GM18870 (cell line): ENCODE measurements at regions not wholly inside any gene's neighbourhood (a gene's known extent, or its start where the extent isn't known, plus 50 kb on each side); places are given as distances from the start of the nearest gene placed in this dataset.

Experiments
- ATAC-seq: cut with Tn5 transposase; IDR thresholded peaks from one replicate; pipeline ENCODE4 v1.9.1; 2021; ENCODE audit warnings: moderate library complexity; ENCODE audit not compliant: unreplicated experiment

DNA sequence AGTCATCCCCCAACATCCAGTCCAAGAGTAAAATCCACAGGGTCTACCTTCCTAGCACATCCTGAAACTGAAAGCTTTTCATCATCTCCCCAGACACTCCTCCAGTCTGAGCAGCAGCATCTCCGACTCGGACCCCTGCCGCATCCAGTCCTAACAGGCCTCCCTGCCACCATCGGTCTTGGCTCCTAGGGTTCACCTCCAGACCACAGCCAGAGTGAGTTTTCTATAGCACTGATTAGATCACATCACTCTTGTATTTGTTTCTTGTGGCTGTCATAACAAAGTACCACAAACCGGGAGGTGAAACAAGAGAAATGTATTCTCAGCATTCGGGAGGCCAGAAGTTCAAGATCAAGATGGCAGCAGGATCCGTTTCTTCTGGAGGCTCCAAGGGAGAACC is 187.8 kb downstream of the TOMM20 start:
- no peak for ATAC-seq

DNA sequence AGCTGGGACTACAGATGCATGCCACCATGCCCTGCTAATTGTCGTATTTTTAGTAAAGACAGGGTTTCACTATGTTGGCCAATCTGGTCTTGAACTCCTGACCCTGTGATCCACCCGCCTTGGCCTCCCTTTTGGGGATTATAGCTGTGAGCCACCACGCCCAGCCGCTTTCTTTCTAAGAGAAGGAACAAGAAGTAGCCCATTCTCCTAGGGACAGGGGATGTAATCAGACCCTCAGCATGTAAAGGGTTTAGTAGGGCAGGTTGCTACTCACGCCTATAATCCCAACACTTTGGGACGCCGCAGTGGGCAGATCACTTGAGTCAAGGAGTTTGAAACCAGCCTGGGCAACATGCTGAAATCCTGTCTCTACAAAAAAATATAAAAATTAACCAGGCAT is 189.7 kb downstream of the TOMM20 start:
- no peak for ATAC-seq

DNA sequence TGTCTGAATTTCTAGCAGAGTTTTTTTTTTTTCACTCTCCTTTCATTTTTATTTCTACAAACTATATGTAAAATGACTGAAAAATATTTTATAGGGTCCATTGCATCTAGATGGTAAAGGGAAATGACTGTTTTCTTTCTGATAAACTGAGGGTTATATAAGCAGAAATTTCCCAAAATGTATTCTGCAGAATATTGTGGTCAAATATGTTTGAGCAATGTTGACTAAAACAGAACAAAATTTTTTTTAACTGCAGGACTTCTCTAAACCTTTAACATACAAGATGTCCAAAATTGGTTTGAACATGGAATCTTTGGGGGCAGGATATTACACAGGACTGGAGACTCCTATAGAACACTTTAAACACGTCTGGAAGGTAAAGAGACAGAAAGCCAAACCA is 190.5 kb downstream of the TOMM20 start:
- ATAC-seq: no peak

DNA sequence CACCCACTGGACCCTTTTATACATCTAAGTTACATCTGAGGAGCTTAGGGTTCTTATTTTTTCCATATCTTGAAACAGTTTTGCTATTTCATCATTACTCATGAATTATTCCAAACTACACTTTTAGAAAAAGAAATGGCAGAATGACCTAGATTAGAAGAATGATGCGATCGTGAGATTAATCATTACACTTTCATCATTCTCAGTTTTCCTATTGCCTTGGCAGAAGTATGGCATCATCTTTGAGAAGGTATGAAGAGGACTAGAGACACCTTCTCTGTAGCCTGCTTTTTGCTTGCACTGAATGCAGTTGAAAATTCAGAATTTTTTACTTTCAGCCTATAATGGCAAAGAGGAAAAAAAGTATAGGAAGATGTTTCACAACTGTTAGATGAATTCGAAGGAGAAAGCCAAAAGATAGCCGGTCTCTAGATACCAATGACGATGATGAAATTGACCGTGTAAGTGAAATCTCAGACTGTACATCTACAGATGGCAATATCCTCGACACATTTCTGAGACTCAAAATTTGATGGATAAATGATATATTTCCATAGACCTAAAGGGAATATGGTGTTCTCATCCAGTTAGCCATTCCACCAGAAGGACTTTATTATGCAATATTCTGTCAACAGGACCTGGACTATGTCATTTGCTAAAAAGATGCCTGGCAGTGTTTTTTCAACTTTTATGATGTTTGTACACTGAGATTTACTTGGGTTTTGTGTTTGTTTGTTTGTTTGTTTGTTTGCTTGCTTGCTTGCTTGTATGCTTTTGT is 191.8 kb downstream of the TOMM20 start:
- ATAC-seq: no peak

DNA sequence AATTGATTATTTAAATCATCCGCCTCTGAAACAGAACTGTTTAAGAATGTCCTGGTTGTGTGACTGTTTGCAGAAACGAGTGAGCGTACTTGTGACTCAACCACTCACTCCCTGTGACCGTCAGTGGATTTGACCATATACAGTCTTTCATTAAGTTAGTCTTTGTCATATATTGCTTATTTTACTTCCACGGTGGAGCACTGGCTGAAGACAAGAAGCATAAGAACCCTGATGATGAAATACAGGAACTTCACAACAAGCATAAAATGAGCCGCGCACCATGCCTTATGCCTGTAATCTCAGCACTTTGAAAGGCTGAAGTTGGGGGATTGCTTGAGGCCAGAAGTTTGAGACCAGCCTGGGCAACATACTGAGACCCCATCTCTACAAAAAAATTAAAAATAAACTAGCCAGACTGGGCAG is 194.0 kb downstream of the TOMM20 start:
- ATAC-seq: no peak

DNA sequence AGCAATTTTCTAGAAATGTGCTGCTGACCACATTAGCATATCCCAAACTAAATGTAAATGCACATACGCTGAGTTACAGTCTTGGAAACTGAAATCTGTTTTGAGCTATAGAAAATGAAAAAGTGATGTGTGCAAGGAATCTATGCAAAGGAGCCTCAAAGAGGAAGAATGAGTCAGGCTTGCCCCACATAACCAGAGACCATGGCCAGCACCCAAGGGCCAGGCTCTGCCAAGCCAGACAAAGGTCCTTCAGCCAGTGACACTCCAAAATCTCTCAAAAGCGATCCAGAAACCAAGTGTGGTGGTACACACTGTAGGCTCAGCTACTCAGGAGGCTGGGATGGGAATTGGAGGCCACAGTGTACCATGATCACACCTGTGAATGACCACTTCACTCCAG is 195.2 kb downstream of the TOMM20 start:
- peak; percentile 89 for ATAC-seq

DNA sequence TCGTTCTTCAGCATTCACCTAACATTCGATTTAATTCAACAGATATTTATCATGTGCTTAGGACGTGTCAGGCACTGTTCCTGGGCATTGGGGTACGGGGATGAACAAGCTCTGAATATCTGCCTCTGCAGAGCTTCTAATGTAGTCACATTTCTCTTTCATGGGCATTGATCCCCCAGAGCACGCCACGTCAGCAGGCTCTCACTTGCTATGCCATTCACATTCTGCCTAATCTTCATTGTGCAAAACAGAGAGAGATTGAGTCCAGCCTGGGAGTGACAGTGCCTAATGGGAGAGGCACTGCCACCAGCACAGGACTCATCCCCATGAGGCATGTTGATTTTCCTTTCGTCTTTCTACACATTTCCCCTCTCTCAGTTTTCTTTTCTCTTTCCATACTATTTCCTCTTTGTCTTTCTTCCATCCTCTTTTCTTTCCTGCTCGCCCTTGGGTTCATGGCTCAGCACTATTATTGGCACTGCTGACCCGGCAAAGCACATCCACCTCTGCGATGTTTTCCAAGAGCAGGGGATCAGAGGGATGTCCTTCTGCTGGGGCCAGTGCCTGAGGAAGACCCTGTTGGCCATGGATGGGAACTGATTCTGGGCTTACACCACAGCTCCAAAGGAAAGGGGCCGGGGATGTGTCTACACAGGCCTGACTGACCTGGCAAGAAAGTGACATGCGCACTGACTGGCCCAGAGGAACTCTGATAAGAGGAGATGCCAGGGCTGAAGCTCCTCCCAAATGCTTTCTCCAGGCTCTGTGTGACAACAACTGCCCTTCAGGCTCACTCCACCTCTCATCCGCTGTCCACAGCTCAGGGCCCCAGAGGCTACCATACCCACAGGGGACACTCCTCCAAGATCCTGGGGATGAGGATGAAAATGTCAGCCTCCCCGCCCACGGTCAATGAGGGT is 195.9 kb downstream of the TOMM20 start:
- peak; percentile 15 for ATAC-seq

DNA sequence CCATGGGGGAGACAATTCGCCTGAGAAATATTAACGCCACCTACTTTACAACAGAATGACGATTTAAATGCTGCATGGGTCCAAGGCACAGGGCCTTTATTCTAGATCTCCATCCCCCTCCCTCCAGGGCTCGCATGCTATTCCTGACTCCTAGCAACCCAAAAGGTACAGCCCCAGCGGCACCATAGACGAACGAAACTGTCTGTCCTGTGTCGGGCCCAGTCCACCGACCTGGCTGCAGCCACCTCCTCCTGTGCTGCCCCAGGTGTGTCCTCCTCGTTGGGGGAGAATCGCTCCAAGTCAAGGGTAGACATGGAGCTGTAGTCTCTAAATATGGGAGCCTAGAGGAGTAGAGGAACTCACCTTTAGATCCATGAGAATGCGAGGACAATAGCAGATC is 196.5 kb downstream of the TOMM20 start:
- ATAC-seq: no peak

DNA sequence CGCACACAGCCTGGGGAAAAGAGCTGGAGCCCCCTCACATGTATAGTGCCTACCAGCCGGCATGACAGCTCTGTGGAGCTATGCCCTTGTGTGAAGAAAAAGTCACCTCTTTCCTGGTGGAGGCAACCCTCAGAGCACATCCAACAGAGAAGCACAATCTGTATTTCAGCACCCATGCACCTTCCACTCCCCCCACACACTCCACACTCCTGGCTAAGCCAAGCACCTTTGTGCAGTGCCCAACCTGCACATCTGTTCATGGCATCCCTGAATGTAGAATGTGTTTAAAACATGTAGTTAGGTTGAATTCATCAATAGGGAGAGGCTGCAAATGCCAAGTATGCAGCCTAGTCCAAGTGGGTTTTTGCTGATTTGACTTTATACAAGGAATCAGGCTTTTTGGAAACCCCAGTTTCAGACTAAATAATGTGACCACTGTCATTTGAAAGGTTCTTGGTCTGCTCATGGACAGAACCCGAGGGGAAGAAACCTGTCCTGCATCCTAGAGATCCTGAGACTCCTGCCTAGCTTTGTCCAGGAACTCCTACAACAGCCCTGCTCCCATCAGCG is 197.1 kb downstream of the TOMM20 start:
- no peak for ATAC-seq

DNA sequence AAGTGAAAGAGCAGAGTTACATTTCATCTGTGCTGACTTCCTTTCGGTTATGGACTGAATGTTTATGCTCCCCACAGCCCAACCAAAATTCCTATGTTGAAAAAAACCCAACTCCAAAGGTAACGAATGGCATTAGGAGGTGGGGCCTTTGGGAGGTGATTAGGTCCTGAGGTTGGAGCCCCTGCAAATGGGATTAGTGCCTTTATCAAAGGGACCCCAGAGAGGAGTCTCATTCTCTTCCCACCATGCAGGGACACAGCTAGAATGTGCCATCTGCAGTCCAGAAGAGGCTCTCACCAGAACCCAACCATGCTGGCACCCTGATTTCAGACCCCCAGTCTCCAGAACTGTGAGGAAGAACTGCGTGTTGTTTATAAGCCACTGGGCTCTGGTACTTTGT is 199.3 kb downstream of the TOMM20 start:
- ATAC-seq: no peak

DNA sequence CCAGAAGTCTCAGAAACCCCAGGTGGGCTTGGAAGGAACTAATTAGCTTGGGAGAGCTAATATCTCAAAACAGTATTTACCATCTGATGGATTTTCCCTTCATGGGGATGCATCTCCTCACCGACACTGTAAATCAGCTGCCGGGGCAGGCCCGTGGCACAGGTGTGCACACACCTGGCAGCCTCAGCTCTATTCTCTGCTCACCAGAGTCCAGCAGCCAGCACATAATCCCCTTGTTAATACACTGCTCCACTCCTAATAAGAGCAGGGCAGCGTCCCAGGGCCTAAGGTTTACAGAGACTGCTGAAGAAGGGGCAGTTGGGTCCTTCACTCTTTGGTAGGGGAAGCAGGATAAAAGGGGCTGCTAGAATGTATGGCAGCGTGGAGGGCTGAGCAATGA is 200.0 kb downstream of the TOMM20 start:
- no peak for ATAC-seq

DNA sequence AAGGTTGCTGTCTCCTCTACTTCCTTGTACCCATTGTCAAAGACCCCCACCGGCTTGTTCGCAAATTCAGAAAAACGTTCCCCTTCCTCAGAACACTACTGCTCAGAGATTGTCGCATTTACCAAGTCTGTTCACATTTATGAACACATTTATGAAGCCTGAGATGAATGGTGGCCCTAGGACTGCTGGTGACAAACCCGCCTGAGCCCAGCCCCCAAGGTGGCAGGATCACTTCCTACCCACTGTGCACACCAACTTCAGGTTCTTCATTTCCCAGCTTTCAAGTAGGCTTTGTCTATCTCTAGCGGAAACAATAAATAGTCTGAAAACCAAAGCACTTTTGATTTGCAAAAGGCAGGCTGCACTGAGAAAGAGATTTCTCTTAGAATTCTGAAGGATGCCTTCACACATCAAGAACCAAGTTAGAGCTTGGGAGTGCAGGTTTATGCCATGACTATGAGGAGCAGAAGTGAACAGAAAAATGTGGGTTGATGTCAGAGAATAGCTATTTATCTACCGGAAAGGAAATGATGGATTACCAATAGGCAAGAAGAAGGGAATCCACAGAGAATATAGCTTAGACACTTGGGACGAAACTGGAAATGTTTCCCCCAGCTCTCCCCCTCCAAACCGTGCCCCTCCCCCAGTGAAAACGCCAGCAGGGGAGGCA is 200.5 kb downstream of the TOMM20 start:
- no peak for ATAC-seq

DNA sequence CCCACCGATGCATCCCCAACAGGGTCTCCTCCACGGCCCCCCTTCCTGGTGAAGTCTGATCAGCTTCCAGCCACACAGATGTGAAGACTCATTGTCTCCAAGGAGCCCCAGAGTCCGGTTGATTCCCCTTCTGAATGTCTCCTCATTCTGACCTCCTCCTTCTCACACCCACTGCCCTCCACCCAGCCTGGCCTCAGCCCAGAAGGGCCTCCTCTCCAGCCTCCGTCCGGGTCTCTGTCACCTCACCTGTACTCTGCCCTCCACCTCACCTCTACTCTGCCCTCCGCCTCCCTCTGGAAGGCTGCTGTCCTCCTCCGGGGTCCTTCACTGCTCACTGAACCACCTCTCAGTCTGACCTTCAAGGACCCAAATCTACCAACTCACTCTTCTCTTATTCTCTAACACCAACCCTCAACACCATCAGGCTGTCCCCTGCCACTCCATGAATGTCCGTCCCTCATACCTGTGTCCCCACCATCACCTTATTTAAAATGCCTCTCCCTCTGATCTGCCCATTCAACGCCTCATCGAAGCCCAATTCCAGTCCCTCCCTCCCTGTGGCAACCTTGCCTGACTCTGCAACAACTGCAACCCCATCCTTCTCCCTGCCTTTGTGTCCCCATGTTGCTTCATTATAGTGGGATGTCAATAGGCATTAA is 201.2 kb downstream of the TOMM20 start:
- peak; percentile 9 for ATAC-seq

DNA sequence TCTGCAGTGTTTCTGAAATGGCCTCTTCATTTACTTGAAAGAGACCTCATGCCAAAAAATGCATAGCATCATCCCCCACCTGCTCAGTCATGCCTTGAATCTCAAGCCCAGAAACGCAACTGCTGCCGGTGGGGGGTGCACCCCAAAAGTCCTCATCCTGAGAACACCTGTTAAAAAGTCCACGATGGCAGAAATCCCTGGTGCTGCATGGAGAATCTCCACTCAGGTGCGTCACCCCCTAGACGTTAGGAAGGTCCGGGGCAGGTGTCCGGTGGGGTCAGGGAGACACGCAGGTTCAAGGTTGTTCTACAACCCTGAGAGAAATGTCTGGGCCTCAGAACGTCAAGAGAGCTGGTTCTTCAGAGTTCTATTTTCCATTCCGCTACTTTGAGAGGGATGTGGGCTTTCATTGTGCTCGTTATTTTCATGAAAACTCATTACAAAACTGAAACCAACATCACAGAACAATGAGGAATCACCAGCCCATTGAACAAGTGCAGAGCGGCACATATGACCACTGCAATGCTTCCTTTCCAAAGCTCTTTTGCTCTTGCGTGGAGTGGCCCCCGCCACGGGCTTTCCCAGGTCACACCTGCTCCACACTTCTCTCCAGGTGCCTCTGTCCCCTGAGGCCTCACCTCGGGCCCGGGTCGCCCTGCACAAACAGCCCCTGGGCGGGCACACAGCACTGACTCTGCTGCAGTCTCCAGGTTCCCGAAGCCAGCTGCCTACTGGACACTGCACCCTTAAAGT is 201.9 kb downstream of the TOMM20 start:
- ATAC-seq: peak; percentile 82

DNA sequence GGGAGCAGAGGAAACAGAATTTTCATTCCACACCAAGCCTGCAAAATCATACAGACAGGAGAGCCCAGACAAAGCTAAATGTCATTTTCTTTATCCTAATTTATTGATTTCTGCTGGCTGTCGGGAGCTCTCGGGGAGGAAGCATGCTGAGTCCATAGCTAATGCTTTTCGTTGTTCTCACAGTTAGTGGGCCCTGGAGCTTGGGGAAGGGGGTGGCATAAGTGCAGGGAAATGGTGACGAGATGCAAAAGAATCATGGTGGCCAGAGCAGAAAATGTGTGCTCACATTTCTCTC is 202.4 kb downstream of the TOMM20 start:
- ATAC-seq: no peak

DNA sequence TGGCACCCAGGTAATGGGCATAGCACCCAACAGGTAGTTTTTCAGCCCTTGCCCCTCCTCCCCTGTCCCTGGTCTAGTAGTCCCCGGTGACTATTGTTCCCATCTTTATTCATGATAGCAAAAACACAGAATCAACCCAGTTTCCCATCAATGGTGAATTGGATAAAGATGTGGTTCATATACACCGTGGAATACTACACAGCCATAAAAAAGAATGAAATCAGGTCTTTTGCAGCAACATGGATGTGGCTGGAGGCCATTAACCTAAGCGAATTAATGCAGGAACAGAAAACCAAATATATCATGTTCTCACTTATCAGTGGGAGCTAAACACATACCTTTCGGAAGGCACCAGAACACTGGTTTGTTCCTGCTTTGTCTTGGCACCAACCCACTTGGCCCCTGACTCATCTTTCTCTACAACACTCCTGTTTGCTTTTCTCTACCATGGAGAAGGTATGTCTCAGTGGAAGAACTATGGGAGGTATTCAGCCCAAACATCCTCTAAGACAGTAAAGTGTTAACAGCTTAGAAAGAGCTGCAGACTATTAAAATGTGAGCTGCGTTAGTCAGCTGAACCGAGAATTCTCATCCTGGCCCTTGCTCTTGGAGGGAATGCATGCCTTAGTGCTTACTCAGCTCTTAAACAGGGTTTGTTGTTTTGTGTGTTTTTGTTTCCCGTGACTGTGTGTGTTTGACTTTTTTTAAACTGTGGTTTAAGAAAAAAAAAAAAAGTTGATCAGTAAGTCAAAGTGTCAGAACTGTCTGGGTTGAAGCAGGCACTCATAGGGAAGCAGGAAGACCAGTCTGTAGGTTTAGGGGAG is 203.0 kb downstream of the TOMM20 start:
- ATAC-seq: peak; percentile 7

DNA sequence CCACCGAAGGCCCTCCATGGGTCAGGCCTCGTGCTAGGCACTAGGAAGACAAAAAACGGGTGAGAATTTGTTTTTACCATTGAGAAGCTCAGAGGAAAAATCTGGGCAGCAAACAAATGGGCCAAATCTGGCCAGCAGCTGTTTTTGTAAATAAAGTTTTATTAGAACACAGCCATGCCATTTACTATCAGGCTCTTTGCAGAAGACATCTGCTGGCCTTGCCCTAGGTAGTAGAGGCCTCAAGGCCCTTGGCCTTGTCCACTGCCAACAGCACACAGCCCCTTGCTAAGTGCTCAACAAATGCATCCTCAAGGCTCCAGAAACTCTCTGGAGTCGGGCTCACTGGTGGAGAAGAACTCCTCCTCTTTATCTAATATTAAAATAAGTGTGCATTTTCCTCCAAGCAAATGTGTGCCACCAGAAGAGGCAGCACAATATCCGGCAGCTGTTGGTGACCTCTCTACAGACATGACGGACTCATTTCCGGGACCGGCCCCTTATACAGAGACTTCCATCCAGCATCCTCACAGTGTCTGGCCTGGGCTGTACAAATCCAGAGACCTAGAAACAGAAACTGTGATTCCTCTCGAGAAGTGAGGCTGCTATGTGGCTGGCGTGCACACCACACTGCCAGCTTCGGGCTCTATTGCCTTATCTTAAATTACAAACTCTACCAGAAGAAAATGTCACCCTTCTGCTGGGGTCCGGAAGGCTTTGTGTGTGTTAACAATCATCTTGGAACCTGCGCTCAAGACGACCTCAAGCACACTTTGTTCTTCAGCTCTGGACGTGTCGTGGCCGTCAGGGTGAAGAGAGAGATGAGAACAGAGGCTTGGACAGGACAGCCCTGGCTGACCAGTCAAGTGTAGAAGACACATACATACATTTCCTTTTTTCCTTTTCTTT is 203.9 kb downstream of the TOMM20 start:
- no peak for ATAC-seq

DNA sequence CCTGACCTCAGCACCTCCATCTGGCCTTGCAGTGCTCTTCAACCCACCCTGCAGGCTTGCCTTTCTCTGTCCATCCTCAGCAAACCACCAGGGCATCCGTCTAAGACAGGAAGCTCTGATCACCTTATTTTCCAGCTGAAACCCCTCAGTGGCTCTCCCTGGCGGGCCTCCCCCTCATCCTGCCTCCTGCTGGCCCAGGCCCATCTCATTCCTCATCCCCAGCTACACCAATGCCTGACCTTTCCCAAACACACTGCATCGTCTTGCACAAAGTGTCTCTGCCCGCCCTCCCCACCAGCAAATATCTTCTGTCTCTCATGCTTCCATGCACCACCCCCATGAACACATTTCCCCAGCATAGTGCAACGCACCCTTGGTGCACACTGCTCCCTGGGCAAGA is 205.0 kb downstream of the TOMM20 start:
- no peak for ATAC-seq
